Gastroesophageal sphincter (tissue), 4 donors: ENCODE measurements at regions not wholly inside any gene's neighbourhood (a gene's known extent, or its start where the extent isn't known, plus 50 kb on each side); places are given as distances from the start of the nearest gene placed in this dataset.

Source experiments
- ATAC-seq: fragments of 150-250 bp; one replicate; pipeline ENCODE4 v1.9.1; 2016; ENCODE audit warnings: mild to moderate bottlenecking, moderate library complexity
- H3K27ac ChIP-seq, 4 donors: fragments of 200-600 bp; sonication (generic) in 3 of 4; 1 replicate in 3 of 4; 2 replicates in 1 of 4; pipeline ENCODE4 v1.5.1; 2016 to 2019
- H3K27me3 ChIP-seq: fragments of 200-600 bp; sonication (generic); one replicate; pipeline ENCODE4 v1.5.1; 2019
- H3K36me3 ChIP-seq, 2 donors: fragments of 200-600 bp; sonication (generic); one replicate each; pipeline ENCODE4 v1.5.1; 2019; ENCODE audit warnings: control low read depth in 1 of 2
- H3K4me1 ChIP-seq, 3 donors: fragments of 200-600 bp; sonication (generic); 1 replicate in 2 of 3; 2 replicates in 1 of 3; pipeline ENCODE4 v1.5.1; 2016 to 2019; ENCODE audit warnings: control low read depth in 2 of 3
- H3K4me3 ChIP-seq, 2 donors: fragments of 200-600 bp; sonication (generic); one replicate each; pipeline ENCODE4 v1.5.1; 2019; ENCODE audit warnings: mild to moderate bottlenecking in 1 of 2, moderate library complexity in 1 of 2
- H3K9me3 ChIP-seq, 3 donors: fragments of 200-600 bp; sonication (generic); one replicate each; pipeline ENCODE4 v1.5.1; 2017 to 2019; ENCODE audit warnings: control low read depth in 2 of 3
- EP300 ChIP-seq: sonication (generic); formaldehyde crosslinking; IDR thresholded peaks from one replicate; pipeline ENCODE4 v1.6.1; 2017; ENCODE audit warnings: antibody characterized with exemption, mild to moderate bottlenecking
- POLR2A ChIP-seq, 2 donors: fragments of 450-650 bp; IDR thresholded peaks; one replicate each; pipeline ENCODE4 v1.6.1; 2017; ENCODE audit warnings: antibody characterized with exemption in 2 of 2, mild to moderate bottlenecking in 2 of 2, moderate library complexity in 1 of 2
- POLR2AphosphoS5 ChIP-seq: sonication (generic); formaldehyde crosslinking; IDR thresholded peaks from one replicate; pipeline ENCODE4 v1.6.1; 2017; ENCODE audit warnings: antibody characterized with exemption
- WGBS, 2 donors: methylation state at CpG; one replicate each; pipeline ENCODE4 v1.1.5; 2018; ENCODE audit warnings: low coverage in 1 of 2; 5-methylcytosine and 5-hydroxymethylcytosine counted together
- TF ChIP-seq, protein P1 (sequence below), 4 experiments: fragments of 200-600 bp in 2 of 4; fragments of 450-650 bp in 2 of 4; sonication (generic) in 1 of 4; IDR thresholded peaks; one replicate each; pipeline ENCODE4 v1.5.1; 2017 to 2019; ENCODE audit warnings: antibody characterized with exemption in 4 of 4, mild to moderate bottlenecking in 2 of 4, moderate library complexity in 2 of 4

- WGBS, 2 donors = 73 to 93% methylated on average over 4 of the region's 4 CpGs
- peaks cover 7% of the 10 kb centered on the region for H3K27me3 ChIP-seq
- H3K36me3 ChIP-seq = no peaks in the 10 kb centered on the region
- H3K9me3 ChIP-seq = peaks cover 0 to 5% (median 0%) of the 10 kb centered on the region in 3 donors
- H3K4me1 ChIP-seq = no peaks in the 10 kb centered on the region
- no peak overlapping the region for H3K27ac ChIP-seq
- ATAC-seq = no peak
- TF ChIP-seq POLR2AphosphoS5 (no peak), POLR2A (IDR thresholded peaks at IDR 0.05) (no peak), EP300 (no peak)
- TF ChIP-seq, protein P1, sequence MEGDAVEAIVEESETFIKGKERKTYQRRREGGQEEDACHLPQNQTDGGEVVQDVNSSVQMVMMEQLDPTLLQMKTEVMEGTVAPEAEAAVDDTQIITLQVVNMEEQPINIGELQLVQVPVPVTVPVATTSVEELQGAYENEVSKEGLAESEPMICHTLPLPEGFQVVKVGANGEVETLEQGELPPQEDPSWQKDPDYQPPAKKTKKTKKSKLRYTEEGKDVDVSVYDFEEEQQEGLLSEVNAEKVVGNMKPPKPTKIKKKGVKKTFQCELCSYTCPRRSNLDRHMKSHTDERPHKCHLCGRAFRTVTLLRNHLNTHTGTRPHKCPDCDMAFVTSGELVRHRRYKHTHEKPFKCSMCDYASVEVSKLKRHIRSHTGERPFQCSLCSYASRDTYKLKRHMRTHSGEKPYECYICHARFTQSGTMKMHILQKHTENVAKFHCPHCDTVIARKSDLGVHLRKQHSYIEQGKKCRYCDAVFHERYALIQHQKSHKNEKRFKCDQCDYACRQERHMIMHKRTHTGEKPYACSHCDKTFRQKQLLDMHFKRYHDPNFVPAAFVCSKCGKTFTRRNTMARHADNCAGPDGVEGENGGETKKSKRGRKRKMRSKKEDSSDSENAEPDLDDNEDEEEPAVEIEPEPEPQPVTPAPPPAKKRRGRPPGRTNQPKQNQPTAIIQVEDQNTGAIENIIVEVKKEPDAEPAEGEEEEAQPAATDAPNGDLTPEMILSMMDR (IDR thresholded peaks at IDR 0.05) = no peak
- no peak overlapping the region for H3K4me3 ChIP-seq
Observed at GRCh38 chr2:56088411-56088810, 95.4 kb upstream of the CCDC85A start.

DNA sequence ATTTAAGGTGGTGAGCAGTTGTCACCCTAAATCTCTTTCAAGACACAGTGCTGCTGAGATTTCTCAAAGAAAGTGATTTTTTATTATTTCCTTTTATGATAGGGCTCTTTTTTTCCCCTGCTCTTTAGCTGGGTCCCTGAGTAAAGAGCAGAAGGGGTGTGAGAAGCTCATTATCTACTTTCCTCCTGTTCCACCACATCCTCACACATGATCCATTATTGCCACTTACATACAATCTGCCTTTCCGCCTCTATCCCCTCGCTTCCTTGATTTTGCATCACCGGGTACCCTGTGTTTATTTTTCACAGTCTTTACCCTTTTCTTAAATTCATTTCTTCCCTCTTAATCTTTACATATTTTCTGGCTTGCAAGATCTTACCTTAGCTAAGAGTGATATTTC lies 93.9 kb upstream of the CCDC85A start:
- TF ChIP-seq POLR2A (IDR thresholded peaks at IDR 0.05) (no peak), POLR2AphosphoS5 (no peak), EP300 (no peak)
- TF ChIP-seq, protein P1 (IDR thresholded peaks at IDR 0.05) = no peak
- ATAC-seq = no peak
- Histone ChIP-seq H3K36me3 (no peaks in the 10 kb centered on the region), H3K4me3 (no peak overlapping the region), H3K27me3 (peaks cover 7% of the 10 kb centered on the region), H3K9me3 (peaks cover 0 to 5% (median 0%) of the 10 kb centered on the region in 3 donors), H3K27ac (no peak overlapping the region), H3K4me1 (no peaks in the 10 kb centered on the region)
- WGBS, 2 donors = 70 to 74% methylated on average over 3 of the region's 3 CpGs

- TF ChIP-seq EP300 (no peak), POLR2AphosphoS5 (no peak), POLR2A (IDR thresholded peaks at IDR 0.05) (no peak)
- TF ChIP-seq, protein P1 (IDR thresholded peaks at IDR 0.05) = no peak
- Histone ChIP-seq H3K27ac (no peak overlapping the region), H3K36me3 (no peaks in the 10 kb centered on the region), H3K4me1 (no peaks in the 10 kb centered on the region), H3K4me3 (no peak overlapping the region), H3K27me3 (peaks cover 2% of the 10 kb centered on the region), H3K9me3 (no peaks in the 10 kb centered on the region)
- ATAC-seq = no peak
Observed at GRCh38 chr2:56099963-56100362, 83.8 kb upstream of the CCDC85A start.

DNA sequence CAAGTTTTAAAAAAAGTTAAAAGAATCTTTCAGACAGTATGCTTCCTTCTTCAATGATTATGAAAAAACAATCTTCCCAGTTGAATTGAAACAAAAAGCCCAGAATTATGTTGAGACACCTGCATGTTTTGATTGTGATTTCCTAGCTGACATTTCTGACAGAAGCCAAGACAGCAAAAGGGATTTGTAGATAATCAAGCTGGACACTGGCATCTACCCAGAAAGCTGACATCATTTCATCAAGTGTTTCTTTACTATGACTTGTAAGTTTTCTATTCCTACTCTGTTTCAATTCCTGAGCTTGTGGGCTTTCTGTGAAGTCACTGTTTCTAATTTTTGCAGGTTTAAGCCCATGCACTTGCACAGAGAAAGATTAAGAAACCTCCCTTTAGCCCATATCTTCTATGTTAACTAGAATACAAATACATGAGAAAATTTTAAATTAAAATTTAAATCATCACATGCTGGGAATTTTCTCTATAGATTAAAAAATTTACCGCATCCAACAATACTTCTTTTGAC lies 82.9 kb upstream of the CCDC85A start:
- Histone ChIP-seq H3K9me3 (no peaks in the 10 kb centered on the region), H3K36me3 (no peaks in the 10 kb centered on the region), H3K4me1 (no peaks in the 10 kb centered on the region), H3K27me3 (peaks cover 8% of the 10 kb centered on the region), H3K4me3 (no peak overlapping the region), H3K27ac (no peak overlapping the region)
- no peak for ATAC-seq
- whole genome bisulfite sequencing, 2 donors = 88 to 93% methylated on average over 1 of the region's 1 CpG
- TF ChIP-seq POLR2A (IDR thresholded peaks at IDR 0.05) = no peak
- TF ChIP-seq POLR2AphosphoS5 = no peak
- TF ChIP-seq, protein P1 (IDR thresholded peaks at IDR 0.05) = no peak
- TF ChIP-seq EP300 = no peak

DNA sequence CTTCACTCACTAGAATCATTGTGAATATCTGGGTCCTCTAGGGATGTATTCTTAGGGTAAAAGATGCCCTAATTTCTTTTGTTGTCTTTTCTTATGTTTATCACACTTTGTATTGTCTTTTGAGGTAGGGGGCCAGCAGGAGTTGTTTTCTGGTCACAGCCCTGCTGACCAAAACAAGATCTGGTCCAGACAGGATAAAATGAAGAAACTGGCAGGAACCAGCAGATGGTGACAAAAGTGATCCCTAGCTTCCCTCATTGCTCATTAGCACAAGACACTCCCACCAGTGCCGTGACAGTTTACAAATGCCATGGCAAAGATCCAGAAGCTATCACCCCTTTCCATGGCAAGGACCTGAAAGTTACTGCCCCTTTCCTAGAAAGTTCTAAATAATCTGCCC lies 81.7 kb upstream of the CCDC85A start:
- no peak for TF ChIP-seq POLR2A (IDR thresholded peaks at IDR 0.05)
- TF ChIP-seq EP300 = no peak
- TF ChIP-seq POLR2AphosphoS5 = no peak
- TF ChIP-seq, protein P1 (IDR thresholded peaks at IDR 0.05) = no peak
- no peak for ATAC-seq
- Histone ChIP-seq H3K36me3 (no peaks in the 10 kb centered on the region), H3K4me3 (no peak overlapping the region), H3K27ac (no peak overlapping the region), H3K4me1 (no peaks in the 10 kb centered on the region), H3K9me3 (no peaks in the 10 kb centered on the region), H3K27me3 (peaks cover 8% of the 10 kb centered on the region)
- WGBS, 2 donors = 0 to 11% methylated on average over 1 of the region's 1 CpG
